H1 (cell line): ENCODE measurements at regions not wholly inside any gene's neighbourhood (a gene's known extent, or its start where the extent isn't known, plus 50 kb on each side); places are given as distances from the start of the nearest gene placed in this dataset.

Experiments used
- CTCF ChIA-PET: fragments of 300-600 bp; sonication (Branson Sonifier 250); formaldehyde crosslinking; loops from one replicate; lab custom pipeline; 2021; ENCODE audit not compliant: partially characterized antibody; lab: Charles Lee
- POLR2A ChIA-PET: fragments of 300-600 bp; sonication (Branson Sonifier 250); formaldehyde crosslinking; loops from one replicate; lab custom pipeline; 2021; ENCODE audit warnings: inconsistent platforms; ENCODE audit not compliant: partially characterized antibody; lab: Charles Lee
- DNase-seq, 2 experiments: peaks; one replicate each; pipeline versions ENCODE4 v3.0.0 to v3.0.0-alpha.2; 2010 to 2022; ENCODE audit warnings: low spot score in 2 of 2, low read depth in 1 of 2, mixed read lengths in 1 of 2
- FAIRE-seq: peaks from 2 replicates; lab custom pipeline; 2011; peaks lifted over from hg19 to GRCh38; lab: Jason Lieb, UNC
- H2AFZ ChIP-seq: 2 replicates; pipeline ENCODE4 v1.8.1; 2012; ENCODE audit warnings: low read length, inconsistent platforms
- H2AK5ac ChIP-seq: 2 replicates; pipeline ENCODE4 v1.6.1; 2013; ENCODE audit warnings: low read depth, low read length
- H2BK120ac ChIP-seq: replicated peaks from 2 replicates; pipeline ENCODE3; 2013; ENCODE audit warnings: low read depth, low read length, inconsistent platforms
- H2BK12ac ChIP-seq: 2 replicates; pipeline ENCODE4 v1.6.1; 2013; ENCODE audit warnings: low read depth, low read length
- H2BK15ac ChIP-seq: 2 replicates; pipeline ENCODE4 v1.6.1; 2013; ENCODE audit warnings: low read length
- H2BK20ac ChIP-seq: 2 replicates; pipeline ENCODE4 v1.6.1; 2013; ENCODE audit warnings: low read length
- H2BK5ac ChIP-seq: 2 replicates; pipeline ENCODE4 v1.6.1; 2013; ENCODE audit warnings: low read depth, low read length
- H3K14ac ChIP-seq: 2 replicates; pipeline ENCODE4 v1.6.1; 2013; ENCODE audit warnings: inconsistent platforms; ENCODE audit not compliant: insufficient read length
- H3K18ac ChIP-seq: 2 replicates; pipeline ENCODE4 v1.6.1; 2013; ENCODE audit warnings: low read length; ENCODE audit errors: extremely low read depth
- H3K23ac ChIP-seq: 2 replicates; pipeline ENCODE4 v1.6.1; 2013; ENCODE audit warnings: inconsistent platforms; ENCODE audit not compliant: insufficient read length
- H3K23me2 ChIP-seq: 2 replicates; pipeline ENCODE4 v1.6.1; 2013; ENCODE audit warnings: low read depth, low read length
- H3K27ac ChIP-seq: 2 replicates; pipeline ENCODE4 v1.6.1; 2011; ENCODE audit warnings: low read depth, low read length, inconsistent platforms
- H3K27me3 ChIP-seq, 4 experiments: replicated peaks in 1 of 4; 1 replicate in 1 of 4; 2 replicates in 3 of 4; pipeline versions ENCODE4 v1.6.1 to v1.8.1; 2011 to 2013; ENCODE audit warnings: low read length in 3 of 4, mild to moderate bottlenecking in 3 of 4, inconsistent platforms in 2 of 4, mixed read lengths in 2 of 4, moderate library complexity in 1 of 4; ENCODE audit not compliant: control insufficient read depth in 3 of 4, insufficient read depth in 3 of 4; ENCODE audit errors: extremely low read depth in 1 of 4
- H3K36me3 ChIP-seq, 4 experiments: 2 replicates each; pipeline versions ENCODE4 v1.6.1 to v1.8.1; 2011 to 2013; ENCODE audit warnings: mild to moderate bottlenecking in 4 of 4, low read length in 3 of 4, moderate library complexity in 2 of 4, control low read depth in 1 of 4, inconsistent platforms in 1 of 4; ENCODE audit not compliant: insufficient read depth in 4 of 4, control insufficient read depth in 2 of 4
- H3K4ac ChIP-seq: replicated peaks from 2 replicates; pipeline ENCODE3; 2013; ENCODE audit warnings: low read length, low read depth, mixed read lengths, inconsistent platforms; ENCODE audit not compliant: insufficient read length
- H3K4me1 ChIP-seq, 4 experiments: replicated peaks in 1 of 4; 1 replicate in 1 of 4; 2 replicates in 3 of 4; pipeline versions ENCODE4 v1.6.1 to v1.8.1; 2011 to 2013; ENCODE audit warnings: low read length in 3 of 4, inconsistent platforms in 2 of 4, mixed read lengths in 1 of 4; ENCODE audit not compliant: insufficient read depth in 4 of 4, control insufficient read depth in 3 of 4
- H3K4me2 ChIP-seq, 2 experiments: 2 replicates each; pipeline versions ENCODE4 v1.6.1 to v1.8.1; 2011 to 2013; ENCODE audit warnings: low read depth in 2 of 2, low read length in 2 of 2, control low read depth in 1 of 2, inconsistent platforms in 1 of 2, mild to moderate bottlenecking in 1 of 2; ENCODE audit not compliant: insufficient read depth in 1 of 2
- H3K4me3 ChIP-seq, 4 experiments: fragments of 200-600, 300-600 bp in 1 of 4; sonication (generic), shearing (Covaris generic), sonication (Bioruptor Twin) in 1 of 4; 2 replicates each; pipeline versions ENCODE4 v1.5.1 to v1.8.1; 2011 to 2016; ENCODE audit warnings: low read length in 4 of 4, low read depth in 3 of 4, control low read depth in 2 of 4, inconsistent platforms in 2 of 4, mild to moderate bottlenecking in 2 of 4, mixed read lengths in 1 of 4, moderate library complexity in 1 of 4; ENCODE audit not compliant: insufficient read depth in 2 of 4; ENCODE audit errors: extremely low read depth in 1 of 4
- H3K56ac ChIP-seq: replicated peaks from 2 replicates; pipeline ENCODE3; 2013; ENCODE audit warnings: low read depth, mild to moderate bottlenecking, mixed read lengths, low read length, inconsistent platforms; ENCODE audit not compliant: insufficient read length
- H3K79me1 ChIP-seq: 2 replicates; pipeline ENCODE4 v1.6.1; 2013; ENCODE audit warnings: low read depth, low read length, control low read depth
- H3K79me2 ChIP-seq, 2 experiments: 2 replicates each; pipeline versions ENCODE4 v1.6.1 to v1.8.1; 2012 to 2013; ENCODE audit warnings: low read length in 2 of 2, mild to moderate bottlenecking in 2 of 2, inconsistent platforms in 1 of 2; ENCODE audit not compliant: insufficient read depth in 2 of 2, control insufficient read depth in 1 of 2
- H3K9ac ChIP-seq, 4 experiments: replicated peaks in 1 of 4; 1 replicate in 1 of 4; 2 replicates in 3 of 4; pipeline versions ENCODE4 v1.6.1 to v1.8.1; 2011 to 2013; ENCODE audit warnings: low read depth in 3 of 4, low read length in 3 of 4, control low read depth in 2 of 4, mild to moderate bottlenecking in 2 of 4, moderate library complexity in 2 of 4, inconsistent platforms in 1 of 4; ENCODE audit errors: extremely low read depth in 1 of 4
- H3K9me3 ChIP-seq, 2 experiments: 2 replicates each; pipeline versions ENCODE4 v1.6.1 to v1.8.1; 2012 to 2013; ENCODE audit warnings: mild to moderate bottlenecking in 2 of 2, moderate library complexity in 2 of 2, control low read depth in 1 of 2, inconsistent platforms in 1 of 2, low read depth in 1 of 2, low read length in 1 of 2, mixed read lengths in 1 of 2; ENCODE audit not compliant: insufficient read depth in 2 of 2
- H4K20me1 ChIP-seq, 2 experiments: replicated peaks in 1 of 2; 2 replicates each; pipeline versions ENCODE3 to v1.8.1; 2011 to 2013; ENCODE audit warnings: inconsistent platforms in 2 of 2, low read length in 2 of 2, mild to moderate bottlenecking in 1 of 2; ENCODE audit not compliant: insufficient read depth in 2 of 2, control insufficient read depth in 1 of 2
- H4K5ac ChIP-seq: 2 replicates; pipeline ENCODE4 v1.6.1; 2013; ENCODE audit warnings: low read length, low read depth, mixed read lengths, inconsistent platforms; ENCODE audit not compliant: insufficient read length
- H4K8ac ChIP-seq: 2 replicates; pipeline ENCODE4 v1.8.0; 2013; ENCODE audit warnings: mild to moderate bottlenecking, moderate library complexity, low read length, inconsistent platforms; ENCODE audit not compliant: insufficient read depth; ENCODE audit errors: extremely low read depth
- H4K91ac ChIP-seq: replicated peaks from 2 replicates; pipeline ENCODE3; 2013; ENCODE audit warnings: low read length, mixed read lengths, inconsistent platforms; ENCODE audit not compliant: insufficient read length
- CHD1 ChIP-seq: IDR thresholded peaks from 2 replicates; pipeline ENCODE4 v1.6.1; 2012; ENCODE audit warnings: low read depth, low read length, improper control_type of control experiment
- SP2 ChIP-seq: IDR thresholded peaks from 2 replicates; pipeline ENCODE4 v1.6.1; 2012; ENCODE audit warnings: mild to moderate bottlenecking, low read length, inconsistent platforms
- TEAD4 ChIP-seq: IDR thresholded peaks from 2 replicates; pipeline ENCODE4 v1.6.1; 2012; ENCODE audit warnings: low read depth, low read length, inconsistent platforms, mixed read lengths
- WGBS, 2 experiments: shearing (Covaris generic) in 1 of 2; methylation state at CpG; one replicate each; pipeline versions ENCODE4 v1.1.6 to v1.1.7; 2013 to 2015; ENCODE audit warnings: low lambda C conversion rate in 2 of 2, mixed read lengths in 2 of 2, inconsistent platforms in 1 of 2, low coverage in 1 of 2, missing lambda C conversion rate in 1 of 2; ENCODE audit not compliant: insufficient replicate concordance in 2 of 2, insufficient coverage in 1 of 2, insufficient read length in 1 of 2; ENCODE audit errors: extremely low coverage in 1 of 2, missing lambda C conversion rate in 1 of 2; 5-methylcytosine and 5-hydroxymethylcytosine counted together

DNA sequence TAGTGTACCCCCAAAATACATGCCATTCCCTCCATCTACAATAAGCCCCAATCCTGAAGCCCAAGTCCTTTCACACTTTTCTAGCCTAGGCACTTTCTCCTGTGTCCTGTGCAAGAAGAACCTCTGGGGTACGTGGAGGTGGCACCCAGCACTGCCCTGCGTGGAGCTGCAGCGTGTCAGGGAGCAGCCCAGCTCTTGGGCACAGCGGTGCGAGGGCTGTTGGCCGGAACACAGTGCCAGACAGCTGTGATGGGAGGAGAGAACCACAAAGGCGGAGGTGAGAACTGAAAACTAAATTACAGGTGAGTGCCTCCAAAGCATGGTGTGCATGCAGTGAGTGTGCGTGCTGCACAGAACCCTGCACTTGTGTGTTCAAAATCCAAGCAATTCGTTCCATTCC is 621.3 kb upstream of the ADARB2 start:
- no peaks in the 10 kb centered on the region for H4K20me1 ChIP-seq
- no peak overlapping the region for H3K27ac ChIP-seq
- H2BK20ac ChIP-seq: no peak overlapping the region
- 89% methylated on average over 9 of the region's 9 CpGs; no CpG with 5 or more reads in 1 of the 2 experiments for WGBS, 2 experiments
- H2AK5ac ChIP-seq: no peak overlapping the region
- DNase-seq (no peak), FAIRE-seq (no peak)
- H3K56ac ChIP-seq: no peak overlapping the region
- H3K4ac ChIP-seq: no peak overlapping the region
- H2AFZ ChIP-seq: no peak overlapping the region
- no peaks in the 10 kb centered on the region for H3K27me3 ChIP-seq
- no peak overlapping the region for H2BK12ac ChIP-seq
- H3K79me2 ChIP-seq: no peaks in the 10 kb centered on the region
- H2BK120ac ChIP-seq: no peak overlapping the region
- no peak overlapping the region for H3K18ac ChIP-seq
- H3K23ac ChIP-seq: no peak overlapping the region
- no peak overlapping the region for H3K14ac ChIP-seq
- H3K4me2 ChIP-seq: no peak overlapping the region
- H4K8ac ChIP-seq: no peak overlapping the region
- no peak overlapping the region for H2BK5ac ChIP-seq
- ChIA-PET CTCF (no interaction called here), POLR2A (no interaction called here)
- H3K4me1 ChIP-seq: peaks cover 0 to 3% (median 0%) of the 10 kb centered on the region in 4 experiments; a peak in 1 of 7 replicates
- H4K91ac ChIP-seq: no peak overlapping the region
- no peaks in the 10 kb centered on the region for H3K9me3 ChIP-seq
- no peak overlapping the region for H3K4me3 ChIP-seq
- no peaks in the 10 kb centered on the region for H3K23me2 ChIP-seq
- H3K36me3 ChIP-seq: no peaks in the 10 kb centered on the region
- H3K79me1 ChIP-seq: no peaks in the 10 kb centered on the region
- H4K5ac ChIP-seq: no peak overlapping the region
- no peak overlapping the region for H2BK15ac ChIP-seq
- H3K9ac ChIP-seq: no peak overlapping the region
- TF ChIP-seq TEAD4 (no peak), CHD1 (no peak), SP2 (no peak)
